ENCODE measurements at regions not wholly inside any gene's neighbourhood (a gene's known extent, or its start where the extent isn't known, plus 50 kb on each side); places are given as distances from the start of the nearest gene placed in this dataset.

GRCh38 chr5:53350368-53350767, 130.1 kb upstream of the FST start:
- Mint-ChIP-seq H3K4me3 (ENCODE audit: low read depth, unreplicated experiment) (no peak overlapping the region), H3K27ac (ENCODE audit: unreplicated experiment) (no peak overlapping the region), H3K4me1 (ENCODE audit: low read depth, unreplicated experiment) (peaks cover 23% of the 10 kb centered on the region), H3K36me3 (ENCODE audit: insufficient read depth, unreplicated experiment) (no peaks in the 10 kb centered on the region), H3K27me3 (ENCODE audit: unreplicated experiment) (no peaks in the 10 kb centered on the region), H3K9me3 (ENCODE audit: low read depth, unreplicated experiment) (peaks cover 3% of the 10 kb centered on the region)
- no peak for DNase-seq
- no TSS peak for BruUV-seq (replicated peaks)
- CTCF ChIA-PET, result no interaction called here
- intact Hi-C loops (cut with micrococcal nuclease; ENCODE audit: unreplicated experiment), result no loop called here
- TF ChIP-seq CTCF (IDR thresholded peaks at IDR 0.05; ENCODE audit: unreplicated experiment), result no peak

GRCh38 chr5:53350991-53351770, 129.2 kb upstream of the FST start:
- peaks cover 31% of the 10 kb centered on the region for H3K4me1 Mint-ChIP-seq (ENCODE audit: low read depth, unreplicated experiment)
- CTCF ChIA-PET, result no interaction called here

GRCh38 chr5:53355316-53355715, 125.1 kb upstream of the FST start:
- CTCF ChIA-PET, result no interaction called here
- intact Hi-C loops (cut with micrococcal nuclease; ENCODE audit: unreplicated experiment), result no loop called here
- H3K9me3 Mint-ChIP-seq (ENCODE audit: low read depth, unreplicated experiment), result peaks cover 7% of the 10 kb centered on the region
- peak overlapping the region; percentile 87 for H3K27ac Mint-ChIP-seq (ENCODE audit: unreplicated experiment)
- DNase-seq, result no peak
- peaks cover 67% of the 10 kb centered on the region for H3K4me1 Mint-ChIP-seq (ENCODE audit: low read depth, unreplicated experiment)
- no peak for TF ChIP-seq CTCF (IDR thresholded peaks at IDR 0.05; ENCODE audit: unreplicated experiment)
- BruUV-seq (replicated peaks), result no TSS peak
- H3K27me3 Mint-ChIP-seq (ENCODE audit: unreplicated experiment), result no peaks in the 10 kb centered on the region
- peaks cover 17% of the 10 kb centered on the region for H3K36me3 Mint-ChIP-seq (ENCODE audit: insufficient read depth, unreplicated experiment)
- no peak overlapping the region for H3K4me3 Mint-ChIP-seq (ENCODE audit: low read depth, unreplicated experiment)

More at GRCh38 chr5:53350991-53351770, 129.2 kb upstream of the FST start:
- Mint-ChIP-seq H3K27me3 (ENCODE audit: unreplicated experiment) (no peaks in the 10 kb centered on the region), H3K36me3 (ENCODE audit: insufficient read depth, unreplicated experiment) (no peaks in the 10 kb centered on the region), H3K4me3 (ENCODE audit: low read depth, unreplicated experiment) (no peak overlapping the region), H3K27ac (ENCODE audit: unreplicated experiment) (no peak overlapping the region), H3K9me3 (ENCODE audit: low read depth, unreplicated experiment) (peaks cover 3% of the 10 kb centered on the region)
- DNase-seq, result no peak
- intact Hi-C loops (cut with micrococcal nuclease; ENCODE audit: unreplicated experiment), result no loop called here
- TF ChIP-seq CTCF (IDR thresholded peaks at IDR 0.05; ENCODE audit: unreplicated experiment), result no peak
- no TSS peak for BruUV-seq (replicated peaks)

GRCh38 chr5:53355931-53356330, 124.5 kb upstream of the FST start:
- H3K27me3 Mint-ChIP-seq (ENCODE audit: unreplicated experiment), result no peaks in the 10 kb centered on the region
- TF ChIP-seq CTCF (IDR thresholded peaks at IDR 0.05; ENCODE audit: unreplicated experiment), result no peak
- H3K36me3 Mint-ChIP-seq (ENCODE audit: insufficient read depth, unreplicated experiment), result peaks cover 22% of the 10 kb centered on the region
- intact Hi-C loops (cut with micrococcal nuclease; ENCODE audit: unreplicated experiment), result no loop called here
- no TSS peak for BruUV-seq (replicated peaks)
- peak overlapping the region; percentile 87 for H3K27ac Mint-ChIP-seq (ENCODE audit: unreplicated experiment)
- peaks cover 7% of the 10 kb centered on the region for H3K9me3 Mint-ChIP-seq (ENCODE audit: low read depth, unreplicated experiment)
- H3K4me1 Mint-ChIP-seq (ENCODE audit: low read depth, unreplicated experiment), result peaks cover 69% of the 10 kb centered on the region
- no peak overlapping the region for H3K4me3 Mint-ChIP-seq (ENCODE audit: low read depth, unreplicated experiment)
- no peak for DNase-seq
- CTCF ChIA-PET, result no interaction called here
